ENCODE measurements at regions not wholly inside any gene's neighbourhood (a gene's known extent, or its start where the extent isn't known, plus 50 kb on each side); places are given as distances from the start of the nearest gene placed in this dataset.

- TF ChIP-seq CTCF (IDR thresholded peaks at IDR 0.05; ENCODE audit: insufficient read depth in 1 of 2, low read depth in 1 of 2, low read length in 1 of 2, severe bottlenecking in 1 of 2, unreplicated experiment in 1 of 2), result no peak
- CTCF ChIA-PET, result no interaction called here
- Mint-ChIP-seq H3K4me1 (ENCODE audit: low read depth, unreplicated experiment) (no peaks in the 10 kb centered on the region), H3K9me3 (ENCODE audit: unreplicated experiment) (no peaks in the 10 kb centered on the region), H3K36me3 (ENCODE audit: insufficient read depth, unreplicated experiment) (no peaks in the 10 kb centered on the region), H3K27ac (ENCODE audit: unreplicated experiment) (no peak overlapping the region), H3K4me3 (ENCODE audit: unreplicated experiment) (no peak overlapping the region), H3K27me3 (ENCODE audit: insufficient read depth, unreplicated experiment) (no peaks in the 10 kb centered on the region)
- H3K36me3 ChIP-seq (ENCODE audit: control insufficient read depth, insufficient read depth, low read length), result no peaks in the 10 kb centered on the region
- BruUV-seq (replicated peaks), result no TSS peak
- no peak overlapping the region for H3K4me3 ChIP-seq (ENCODE audit: low read depth, low read length)
- H3K9me3 ChIP-seq, result no peaks in the 10 kb centered on the region
- no peak for DNase-seq
- intact Hi-C loops (cut with micrococcal nuclease; ENCODE audit: unreplicated experiment), result no loop called here
- no peaks in the 10 kb centered on the region for H3K4me1 ChIP-seq
- POLR2A ChIA-PET, result no interaction called here
- H3K27me3 ChIP-seq (replicated peaks; ENCODE audit: control insufficient read depth, insufficient read depth, low read length), result no peaks in the 10 kb centered on the region
Measured at GRCh38 chr1:69167876-69168275, 399.8 kb upstream of the LRRC7 start.

- no peaks in the 10 kb centered on the region for H3K4me1 Mint-ChIP-seq (ENCODE audit: low read depth, unreplicated experiment)
- no peak overlapping the region for H3K4me3 Mint-ChIP-seq (ENCODE audit: unreplicated experiment)
- no peak for DNase-seq
- H3K27me3 Mint-ChIP-seq (ENCODE audit: insufficient read depth, unreplicated experiment), result no peaks in the 10 kb centered on the region
- H3K9me3 ChIP-seq, result no peaks in the 10 kb centered on the region
- no peaks in the 10 kb centered on the region for H3K36me3 ChIP-seq (ENCODE audit: control insufficient read depth, insufficient read depth, low read length)
- no TSS peak for BruUV-seq (replicated peaks)
- ChIA-PET POLR2A (no interaction called here), CTCF (interaction anchor here (0.6 kb wide), 1 partner anchor 567 kb away, joined by 3 read pairs; no protein-coding TSS in a partner anchor)
- no peaks in the 10 kb centered on the region for H3K36me3 Mint-ChIP-seq (ENCODE audit: insufficient read depth, unreplicated experiment)
- intact Hi-C loops (cut with micrococcal nuclease; ENCODE audit: unreplicated experiment), result no loop called here
- H3K27me3 ChIP-seq (replicated peaks; ENCODE audit: control insufficient read depth, insufficient read depth, low read length), result no peaks in the 10 kb centered on the region
- H3K4me3 ChIP-seq (ENCODE audit: low read depth, low read length), result no peak overlapping the region
- H3K27ac Mint-ChIP-seq (ENCODE audit: unreplicated experiment), result no peak overlapping the region
- TF ChIP-seq CTCF (IDR thresholded peaks at IDR 0.05; ENCODE audit: insufficient read depth in 1 of 2, low read depth in 1 of 2, low read length in 1 of 2, severe bottlenecking in 1 of 2, unreplicated experiment in 1 of 2), result no peak
- no peaks in the 10 kb centered on the region for H3K4me1 ChIP-seq
- H3K9me3 Mint-ChIP-seq (ENCODE audit: unreplicated experiment), result no peaks in the 10 kb centered on the region
Measured at GRCh38 chr1:69171248-69171647, 396.5 kb upstream of the LRRC7 start.

- Histone ChIP-seq H3K9me3 (no peaks in the 10 kb centered on the region), H3K4me1 (no peaks in the 10 kb centered on the region), H3K27me3 (replicated peaks; ENCODE audit: control insufficient read depth, insufficient read depth, low read length) (no peaks in the 10 kb centered on the region), H3K4me3 (ENCODE audit: low read depth, low read length) (no peak overlapping the region), H3K36me3 (ENCODE audit: control insufficient read depth, insufficient read depth, low read length) (no peaks in the 10 kb centered on the region)
- no peak for TF ChIP-seq CTCF (IDR thresholded peaks at IDR 0.05; ENCODE audit: insufficient read depth in 1 of 2, low read depth in 1 of 2, low read length in 1 of 2, severe bottlenecking in 1 of 2, unreplicated experiment in 1 of 2)
- Mint-ChIP-seq H3K36me3 (ENCODE audit: insufficient read depth, unreplicated experiment) (no peaks in the 10 kb centered on the region), H3K27me3 (ENCODE audit: insufficient read depth, unreplicated experiment) (no peaks in the 10 kb centered on the region), H3K9me3 (ENCODE audit: unreplicated experiment) (no peaks in the 10 kb centered on the region), H3K4me1 (ENCODE audit: low read depth, unreplicated experiment) (no peaks in the 10 kb centered on the region), H3K4me3 (ENCODE audit: unreplicated experiment) (no peak overlapping the region), H3K27ac (ENCODE audit: unreplicated experiment) (no peak overlapping the region)
- CTCF ChIA-PET, result interaction anchor here (0.6 kb wide), 1 partner anchor 566 kb away, joined by 3 read pairs; no protein-coding TSS in a partner anchor
- BruUV-seq (replicated peaks), result no TSS peak
- DNase-seq, result no peak
- intact Hi-C loops (cut with micrococcal nuclease; ENCODE audit: unreplicated experiment), result no loop called here
- POLR2A ChIA-PET, result no interaction called here
Measured at GRCh38 chr1:69172003-69173000, 395.4 kb upstream of the LRRC7 start.
